ENCODE measurements at regions not wholly inside any gene's neighbourhood (a gene's known extent, or its start where the extent isn't known, plus 50 kb on each side); places are given as distances from the start of the nearest gene placed in this dataset.
"Not testable (repeated sequence)": the region's sequence is repeated elsewhere in the genome, so short reads cannot be mapped to it uniquely, and the experiment has no call there.

- DNase-seq = not testable (repeated sequence)
Observed at GRCh38 chr3:72161285-72161684, 376.3 kb upstream of the PROK2 start.

- no peak for DNase-seq
Observed at GRCh38 chr3:72160351-72160750, 375.4 kb upstream of the PROK2 start.

- no peak for DNase-seq
Observed at GRCh38 chr3:72159487-72159886, 374.5 kb upstream of the PROK2 start.

GRCh38 chr3:72158639-72159326 is 373.8 kb upstream of the PROK2 start:
- DNase-seq = no peak

- no peak for DNase-seq
Observed at GRCh38 chr3:72157748-72158638, 373.0 kb upstream of the PROK2 start.

- no peak for DNase-seq
Observed at GRCh38 chr3:72155391-72156064, 370.6 kb upstream of the PROK2 start.

GRCh38 chr3:72154391-72155335 is 369.7 kb upstream of the PROK2 start:
- DNase-seq = no peak

GRCh38 chr3:72153477-72154314 is 368.7 kb upstream of the PROK2 start:
- DNase-seq = no peak

GRCh38 chr3:72152551-72153476 is 367.9 kb upstream of the PROK2 start:
- no peak for DNase-seq

GRCh38 chr3:72151465-72152238 is 366.7 kb upstream of the PROK2 start:
- no peak for DNase-seq

- DNase-seq = no peak
Observed at GRCh38 chr3:72150634-72151412, 365.9 kb upstream of the PROK2 start.

- DNase-seq = no peak
Observed at GRCh38 chr3:72149645-72150300, 364.8 kb upstream of the PROK2 start.

- DNase-seq = no peak
Observed at GRCh38 chr3:72147600-72147999, 362.7 kb upstream of the PROK2 start.

- no peak for DNase-seq
Observed at GRCh38 chr3:72145506-72146380, 360.8 kb upstream of the PROK2 start.

GRCh38 chr3:72144773-72145505 is 360.0 kb upstream of the PROK2 start:
- DNase-seq = no peak

- DNase-seq = no peak
Observed at GRCh38 chr3:72143966-72144717, 359.2 kb upstream of the PROK2 start.

Measured in activated naive CD4-positive, alpha-beta T cell treated with Interleukin-2 at 50 U/mL for 16 hours (primary cell).